Panc1 (cell line): ENCODE measurements at regions not wholly inside any gene's neighbourhood (a gene's known extent, or its start where the extent isn't known, plus 50 kb on each side); places are given as distances from the start of the nearest gene placed in this dataset.

Experiments used
- ATAC-seq: fragments of 200-7000 bp; cut with Tn5 transposase; 2 replicates; pipeline ENCODE4 v1.9.1; 2020; ENCODE audit warnings: mild to moderate bottlenecking, moderate library complexity
- BruUV-seq: library from RNA; stranded (reverse); fragments of 400-500 nt; replicated peaks from 2 replicates; lab custom pipeline; 2021; lab: Mats Ljungman, UMichigan
- CTCF ChIA-PET: fragments of 300-600 bp; sonication (Branson Sonifier 250); formaldehyde crosslinking; loops from one replicate; lab custom pipeline; 2022; ENCODE audit warnings: antibody characterized with exemption; lab: Charles Lee
- POLR2A ChIA-PET: fragments of 300-600 bp; sonication (Branson Sonifier 250); formaldehyde crosslinking; loops from one replicate; lab custom pipeline; 2022; ENCODE audit warnings: antibody characterized with exemption; lab: Charles Lee
- DNase-seq: peaks from one replicate; pipeline ENCODE4 v3.0.0-alpha.2; 2010; ENCODE audit warnings: low read depth, low spot score
- H3K27ac ChIP-seq: 2 replicates; pipeline ENCODE4 v1.5.1; 2011; ENCODE audit warnings: mild to moderate bottlenecking, low read length, inconsistent platforms
- H3K27me3 ChIP-seq: fragments of 200-500 bp; sonication (Bioruptor generic); 2 replicates; pipeline ENCODE4 v1.6.0; 2014; ENCODE audit warnings: low read length, inconsistent platforms; ENCODE audit not compliant: control insufficient read depth, insufficient read depth
- H3K36me3 ChIP-seq: fragments of 200-500 bp; sonication (Bioruptor generic); 2 replicates; pipeline ENCODE4 v1.5.1; 2014; ENCODE audit warnings: inconsistent platforms, mild to moderate bottlenecking, low read length, moderate library complexity; ENCODE audit not compliant: control insufficient read depth, insufficient read depth
- H3K4me1 ChIP-seq: 2 replicates; pipeline ENCODE4 v1.5.1; 2011; ENCODE audit warnings: inconsistent platforms, mild to moderate bottlenecking, low read length, moderate library complexity; ENCODE audit not compliant: control insufficient read depth, insufficient read depth
- H3K4me3 ChIP-seq, 2 experiments: 2 replicates each; pipeline ENCODE4 v1.5.1; 2011 to 2012; ENCODE audit warnings: low read depth in 2 of 2, low read length in 2 of 2, mild to moderate bottlenecking in 2 of 2, inconsistent platforms in 1 of 2, moderate library complexity in 1 of 2
- H3K9me3 ChIP-seq: fragments of 200-500 bp; sonication (Bioruptor generic); 2 replicates; pipeline ENCODE4 v1.5.1; 2014; ENCODE audit warnings: low read depth, mild to moderate bottlenecking, inconsistent platforms, low read length, moderate library complexity; ENCODE audit not compliant: control insufficient read depth, insufficient read depth
- CTCF ChIP-seq: fragments of 450-650 bp; IDR thresholded peaks from 2 replicates; pipeline ENCODE4 v1.5.1; 2017; ENCODE audit warnings: mild to moderate bottlenecking
- POLR2AphosphoS5 ChIP-seq: IDR thresholded peaks from 2 replicates; pipeline ENCODE4 v1.6.1; 2012; ENCODE audit warnings: mild to moderate bottlenecking, low read depth, low read length, moderate library complexity
- REST ChIP-seq, 2 experiments: IDR thresholded peaks; 2 replicates each; pipeline ENCODE4 v1.6.1; 2011 to 2012; ENCODE audit warnings: low read depth in 2 of 2, control low read depth in 1 of 2, low read length in 1 of 2, mild to moderate bottlenecking in 1 of 2, moderate library complexity in 1 of 2; ENCODE audit not compliant: insufficient read depth in 1 of 2
- SIN3A ChIP-seq: IDR thresholded peaks from 2 replicates; pipeline ENCODE4 v1.6.1; 2012; ENCODE audit warnings: low read depth, mild to moderate bottlenecking, low read length, moderate library complexity, borderline replicate concordance; ENCODE audit not compliant: insufficient read depth
- TCF7L2 ChIP-seq: IDR thresholded peaks from 2 replicates; pipeline ENCODE4 v1.6.1; 2011; ENCODE audit warnings: mild to moderate bottlenecking, low read depth, low read length, inconsistent platforms
- in situ Hi-C: cut with HindIII; loops from 2 replicates; pipeline ENCODE4 v1.10.0; 2016; ENCODE audit warnings: low sequenced_read_pairs, low pct_unique_long_range_greater_than_20kb
- intact Hi-C: fragments of 100-400 bp; cut with micrococcal nuclease; formaldehyde crosslinking; loops from one replicate; pipeline ENCODE4 v1.10.0; 2022; ENCODE audit not compliant: unreplicated experiment

- TF ChIP-seq POLR2AphosphoS5 (no peak), CTCF (no peak)
- Histone ChIP-seq H3K27me3 (no peaks in the 10 kb centered on the region), H3K4me1 (no peaks in the 10 kb centered on the region), H3K27ac (no peak overlapping the region), H3K36me3 (no peaks in the 10 kb centered on the region), H3K9me3 (no peaks in the 10 kb centered on the region), H3K4me3 (no peak overlapping the region)
- ChIA-PET CTCF (no interaction called here), POLR2A (no interaction called here)
- in situ Hi-C loops = no loop called here
- BruUV-seq = no TSS peak
- ATAC-seq (no peak), DNase-seq (no peak)
- intact Hi-C loops = loop anchor here (10.0 kb wide), 1 partner anchor 1568 kb away; the partner anchor contains the start of gene ID2
Measured at GRCh38 chr2:7116511-7116910, 199.3 kb downstream of the RNF144A start.

- in situ Hi-C loops = no loop called here
Measured at GRCh38 chr2:7117076-7117475, 199.9 kb downstream of the RNF144A start.

More at GRCh38 chr2:7117076-7117475, 199.9 kb downstream of the RNF144A start:
- no peak overlapping the region for H3K4me3 ChIP-seq
- H3K4me1 ChIP-seq = no peaks in the 10 kb centered on the region
- no peak for ATAC-seq
- no peaks in the 10 kb centered on the region for H3K27me3 ChIP-seq
- H3K27ac ChIP-seq = no peak overlapping the region
- TF ChIP-seq CTCF (no peak), REST (IDR thresholded peaks at IDR 0.05; ENCODE audit: insufficient read depth in 1 of 2, low read depth in 2 of 2, low read length in 1 of 2) (no peak), SIN3A (no peak), TCF7L2 (no peak), POLR2AphosphoS5 (no peak)
- no peak for DNase-seq
- no TSS peak for BruUV-seq
- intact Hi-C loops = loop anchor here (10.0 kb wide), 1 partner anchor 1568 kb away; the partner anchor contains the start of gene ID2
- POLR2A ChIA-PET = no interaction called here
- no peaks in the 10 kb centered on the region for H3K36me3 ChIP-seq
- CTCF ChIA-PET = no interaction called here
- no peaks in the 10 kb centered on the region for H3K9me3 ChIP-seq
